Small intestine (tissue), 7 donors: ENCODE measurements at regions not wholly inside any gene's neighbourhood (a gene's known extent, or its start where the extent isn't known, plus 50 kb on each side); places are given as distances from the start of the nearest gene placed in this dataset.

Experiments used
- DNase-seq, 2 donors: peaks; one replicate each; pipeline versions ENCODE4 v3.0.0 to v3.0.0-alpha.2; 2013
- FAIRE-seq: peaks from 2 replicates; lab custom pipeline; 2012; peaks lifted over from hg19 to GRCh38; lab: Jason Lieb, UNC
- H3K27ac ChIP-seq, 3 donors: one replicate each; pipeline ENCODE4 v1.5.1; 2013; ENCODE audit warnings: low read length in 2 of 3, mild to moderate bottlenecking in 2 of 3, control low read depth in 1 of 3, inconsistent platforms in 1 of 3, low read depth in 1 of 3, moderate library complexity in 1 of 3
- H3K27me3 ChIP-seq, 3 donors: one replicate each; pipeline ENCODE4 v1.6.1; 2013; ENCODE audit warnings: low read length in 3 of 3, inconsistent platforms in 1 of 3; ENCODE audit not compliant: control insufficient read depth in 3 of 3, insufficient read depth in 3 of 3
- H3K36me3 ChIP-seq, 3 donors: one replicate each; pipeline ENCODE4 v1.6.1; 2013; ENCODE audit warnings: low read length in 3 of 3, inconsistent platforms in 1 of 3, low read depth in 1 of 3, mild to moderate bottlenecking in 1 of 3, moderate library complexity in 1 of 3; ENCODE audit not compliant: control insufficient read depth in 3 of 3, insufficient read depth in 2 of 3
- H3K4me1 ChIP-seq, 3 donors: one replicate each; pipeline ENCODE4 v1.6.1; 2013; ENCODE audit warnings: low read length in 2 of 3, inconsistent platforms in 1 of 3, low read depth in 1 of 3, mild to moderate bottlenecking in 1 of 3, moderate library complexity in 1 of 3; ENCODE audit not compliant: control insufficient read depth in 3 of 3, insufficient read depth in 2 of 3
- H3K4me3 ChIP-seq, 3 donors: one replicate each; pipeline ENCODE4 v1.5.1; 2013; ENCODE audit warnings: low read length in 3 of 3, control low read depth in 1 of 3, inconsistent platforms in 1 of 3, low read depth in 1 of 3, mild to moderate bottlenecking in 1 of 3, moderate library complexity in 1 of 3
- H3K9me3 ChIP-seq, 2 donors: one replicate each; pipeline ENCODE4 v1.6.1; 2013; ENCODE audit warnings: low read depth in 1 of 2, low read length in 1 of 2; ENCODE audit not compliant: control insufficient read depth in 2 of 2, insufficient read depth in 1 of 2
- WGBS, 3 donors: extraction: QIAGEN DNeasy Blood & Tissue Kit; methylation state at CpG; one replicate each; pipeline ENCODE4 v1.1.7; 2013; 5-methylcytosine and 5-hydroxymethylcytosine counted together
- donor health status: healthy with polysubstance abuse.
- donor health status: control.
- donor health status: control.
- donor health status: Bipolar disorder and iron deficiency.
- donor health status: healthy.

DNA sequence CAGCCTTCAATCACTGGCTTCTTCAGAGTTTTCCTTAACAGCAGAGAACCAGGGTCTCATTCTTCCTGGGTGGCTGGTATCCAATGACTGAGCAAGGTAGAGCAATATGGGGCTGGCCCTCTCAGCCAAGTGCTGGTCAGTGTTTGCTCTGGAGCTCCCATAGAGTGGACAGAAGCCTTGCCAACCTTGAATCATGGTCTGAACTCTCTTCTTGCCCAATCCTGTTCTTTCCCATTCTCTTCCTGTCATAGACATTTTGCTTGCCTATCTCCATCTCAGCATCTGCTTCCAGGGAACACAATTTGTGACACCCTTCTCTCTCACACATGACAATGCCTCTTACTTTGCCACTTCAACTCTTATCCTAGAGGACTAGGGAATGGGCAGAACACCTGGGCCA, 245.6 kb upstream of the PEX5L start:
- H3K9me3 ChIP-seq: no peaks in the 10 kb centered on the region

DNA sequence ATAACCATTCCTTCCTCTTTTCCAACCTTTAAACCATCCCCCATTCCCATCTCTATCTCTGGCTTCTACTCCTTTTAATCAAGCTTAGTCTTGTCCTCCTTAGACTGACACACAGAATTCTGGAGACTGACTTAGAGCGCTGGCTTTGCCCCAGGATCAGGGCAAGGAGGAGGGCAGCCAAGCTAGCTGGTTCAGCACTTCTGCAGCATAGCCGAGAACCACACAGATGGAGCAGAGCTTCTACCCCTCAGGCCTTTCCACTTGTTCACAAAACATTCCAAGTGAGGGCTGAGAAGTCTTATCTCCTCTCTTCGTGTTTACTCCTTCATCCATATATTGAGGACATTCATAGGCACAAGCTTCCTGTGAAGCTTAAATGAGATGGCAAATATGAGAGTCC, 246.5 kb upstream of the PEX5L start:
- DNase-seq (no peak), FAIRE-seq (no peak)
- Histone ChIP-seq H3K4me3 (no peak overlapping the region), H3K27ac (no peak overlapping the region), H3K4me1 (no peaks in the 10 kb centered on the region), H3K36me3 (no peaks in the 10 kb centered on the region), H3K9me3 (no peaks in the 10 kb centered on the region), H3K27me3 (no peaks in the 10 kb centered on the region)
- 73 to 85% (median 81%) methylated on average over 3 of the region's 3 CpGs for WGBS, 3 donors

More for the DNA sequence above, 245.6 kb upstream of the PEX5L start:
- H3K36me3 ChIP-seq: no peaks in the 10 kb centered on the region
- H3K4me3 ChIP-seq: no peak overlapping the region
- H3K27ac ChIP-seq: no peak overlapping the region
- H3K27me3 ChIP-seq: no peaks in the 10 kb centered on the region
- DNase-seq (no peak), FAIRE-seq (no peak)
- no peaks in the 10 kb centered on the region for H3K4me1 ChIP-seq

DNA sequence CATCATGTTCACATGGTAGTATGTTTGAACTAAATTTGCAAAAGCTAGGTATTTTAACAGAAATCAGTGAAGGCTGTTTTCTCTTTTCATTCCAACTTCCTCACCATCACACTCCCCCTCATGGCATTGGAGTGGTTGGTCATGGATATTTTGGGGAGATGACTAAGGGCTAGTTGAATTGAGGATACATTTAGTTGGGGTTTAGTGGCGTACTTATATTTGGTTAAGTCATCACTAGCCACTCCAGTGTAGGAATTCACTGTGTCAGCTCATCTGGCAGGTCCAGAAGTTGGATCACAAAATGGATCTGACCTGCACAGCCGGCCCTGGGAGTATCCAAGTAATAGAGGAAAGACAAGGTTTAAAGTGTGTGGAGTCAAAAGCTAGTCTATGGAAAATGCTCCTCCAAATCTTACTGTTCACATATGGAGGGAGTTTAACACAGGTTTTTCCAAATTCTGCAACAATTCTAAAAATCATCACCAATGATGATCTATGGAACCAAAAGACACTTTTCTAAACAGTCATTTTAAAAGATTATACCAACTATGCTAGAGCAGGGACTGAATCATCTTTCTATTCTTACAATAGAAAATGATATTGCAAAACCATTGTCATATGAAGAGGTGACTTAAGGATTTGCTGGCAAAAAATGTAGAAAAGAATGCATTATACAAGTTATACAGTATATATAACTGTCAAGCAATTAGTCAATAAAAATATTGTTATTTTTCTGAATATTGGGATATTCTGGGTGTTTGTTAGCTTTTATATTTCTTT, 247.8 kb upstream of the PEX5L start:
- Histone ChIP-seq H3K4me1 (no peaks in the 10 kb centered on the region), H3K4me3 (no peak overlapping the region), H3K27me3 (no peaks in the 10 kb centered on the region), H3K36me3 (no peaks in the 10 kb centered on the region), H3K9me3 (no peaks in the 10 kb centered on the region), H3K27ac (no peak overlapping the region)
- DNase-seq (no peak), FAIRE-seq (no peak)
- WGBS, 3 donors: 81 to 84% (median 83%) methylated on average over 2 of the region's 2 CpGs

DNA sequence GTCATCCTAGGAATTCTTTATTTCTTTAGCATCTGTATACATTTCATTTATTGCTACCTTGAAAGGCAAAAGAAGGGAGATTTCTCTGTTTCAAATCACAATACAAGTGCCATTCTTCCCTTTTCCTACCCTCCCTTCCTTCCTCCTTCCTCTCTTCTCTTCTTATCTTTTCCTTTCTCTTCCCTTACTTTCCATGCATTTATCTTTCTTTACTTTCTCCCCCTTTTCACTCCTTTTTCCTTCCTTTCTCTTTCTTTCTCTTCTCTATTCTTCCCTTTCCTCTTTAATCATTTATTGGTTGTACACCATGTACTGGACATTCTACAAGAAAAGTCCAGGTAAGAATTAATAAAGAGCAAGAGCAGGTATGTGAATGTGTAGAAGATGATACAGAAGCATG, 251.0 kb upstream of the PEX5L start:
- Histone ChIP-seq H3K9me3 (no peaks in the 10 kb centered on the region), H3K4me3 (no peak overlapping the region), H3K27me3 (no peaks in the 10 kb centered on the region), H3K36me3 (no peaks in the 10 kb centered on the region), H3K27ac (no peak overlapping the region), H3K4me1 (no peaks in the 10 kb centered on the region)
- FAIRE-seq: no peak
- DNase-seq: no peak

DNA sequence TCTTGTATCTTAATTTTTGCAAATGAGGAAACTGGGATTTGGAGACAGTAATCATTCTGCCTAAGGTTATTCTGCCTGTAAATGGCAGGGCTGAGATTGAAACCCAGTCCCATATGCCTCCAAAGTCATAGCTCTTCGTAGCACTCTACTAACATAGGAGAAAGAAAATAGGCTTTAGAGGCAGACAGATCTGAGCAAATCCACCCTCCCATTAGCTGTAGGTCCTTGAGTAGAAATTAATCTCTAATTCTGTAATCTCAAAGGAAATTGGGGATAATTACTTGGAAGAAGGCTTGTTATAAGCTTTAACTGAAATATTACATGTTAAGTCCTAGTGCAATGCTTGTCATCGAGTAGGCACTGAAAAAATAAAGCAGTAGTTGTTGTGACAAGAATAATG, 252.1 kb upstream of the PEX5L start:
- Histone ChIP-seq H3K27ac (no peak overlapping the region), H3K9me3 (no peaks in the 10 kb centered on the region), H3K4me3 (no peak overlapping the region), H3K27me3 (no peaks in the 10 kb centered on the region), H3K36me3 (no peaks in the 10 kb centered on the region), H3K4me1 (no peaks in the 10 kb centered on the region)
- 61 to 78% (median 64%) methylated on average over 2 of the region's 2 CpGs for WGBS, 3 donors
- DNase-seq (no peak), FAIRE-seq (no peak)

DNA sequence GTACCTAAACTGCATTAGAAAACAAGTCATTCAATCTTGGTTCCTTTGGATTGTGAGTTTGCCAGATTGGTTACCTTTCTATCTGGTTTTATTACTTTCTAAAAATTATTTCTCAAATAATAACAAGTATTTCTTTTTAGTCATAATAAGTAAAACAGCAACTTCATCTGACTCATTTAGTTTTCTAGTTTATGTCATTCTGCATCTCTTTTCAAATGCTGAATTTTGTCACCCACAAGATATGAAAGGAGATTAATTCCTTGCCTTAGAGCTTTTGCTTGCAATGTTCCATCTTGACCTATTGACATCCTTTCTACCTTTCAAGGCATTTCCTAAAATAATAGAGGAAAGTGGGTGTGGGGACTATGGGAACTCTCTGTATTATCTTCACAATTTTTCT, 253.6 kb upstream of the PEX5L start:
- H3K27me3 ChIP-seq: no peaks in the 10 kb centered on the region
- H3K36me3 ChIP-seq: no peaks in the 10 kb centered on the region
- no peak overlapping the region for H3K27ac ChIP-seq
- FAIRE-seq (no peak), DNase-seq (no peak)
- H3K4me3 ChIP-seq: no peak overlapping the region
- H3K9me3 ChIP-seq: no peaks in the 10 kb centered on the region
- H3K4me1 ChIP-seq: no peaks in the 10 kb centered on the region

DNA sequence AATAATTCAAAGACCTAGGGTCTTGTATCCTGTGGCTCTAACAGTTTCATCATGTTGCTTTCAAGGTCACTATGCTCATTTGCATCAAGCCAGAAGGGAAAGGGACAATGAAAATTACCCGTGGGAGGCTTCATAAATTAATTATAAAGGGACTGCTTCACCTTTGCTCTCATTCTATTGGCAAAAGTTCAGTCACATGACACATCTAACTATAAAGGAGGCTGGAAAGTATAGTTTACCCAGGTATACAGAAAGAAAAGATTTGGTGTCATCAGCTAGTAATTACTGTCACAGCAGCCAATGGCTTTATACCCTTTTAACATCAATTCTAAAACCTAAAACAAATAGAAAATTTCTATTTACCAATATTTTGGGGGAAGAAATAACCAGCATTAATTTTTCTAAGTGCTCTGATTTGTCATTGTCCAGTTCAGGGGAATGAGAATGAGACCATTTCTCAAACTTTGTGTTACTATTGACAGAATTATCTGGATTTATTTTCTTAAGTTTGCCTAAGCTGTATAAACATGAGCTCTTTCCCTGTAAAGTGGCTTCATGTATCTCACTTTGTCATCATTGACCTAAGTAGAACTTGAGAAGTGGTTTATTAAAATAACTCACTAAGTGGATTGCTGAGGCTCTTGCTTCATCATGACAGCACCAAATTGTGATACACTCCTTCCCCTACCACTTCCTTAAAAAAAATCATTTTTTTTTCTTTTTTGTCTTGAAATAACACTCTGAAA, 257.7 kb upstream of the PEX5L start:
- Histone ChIP-seq H3K27me3 (no peaks in the 10 kb centered on the region), H3K36me3 (no peaks in the 10 kb centered on the region), H3K4me1 (no peaks in the 10 kb centered on the region), H3K27ac (no peak overlapping the region), H3K4me3 (no peak overlapping the region), H3K9me3 (no peaks in the 10 kb centered on the region)
- FAIRE-seq (no peak), DNase-seq (no peak)
- 13 to 47% (median 29%) methylated on average over 1 of the region's 1 CpG for WGBS, 3 donors

DNA sequence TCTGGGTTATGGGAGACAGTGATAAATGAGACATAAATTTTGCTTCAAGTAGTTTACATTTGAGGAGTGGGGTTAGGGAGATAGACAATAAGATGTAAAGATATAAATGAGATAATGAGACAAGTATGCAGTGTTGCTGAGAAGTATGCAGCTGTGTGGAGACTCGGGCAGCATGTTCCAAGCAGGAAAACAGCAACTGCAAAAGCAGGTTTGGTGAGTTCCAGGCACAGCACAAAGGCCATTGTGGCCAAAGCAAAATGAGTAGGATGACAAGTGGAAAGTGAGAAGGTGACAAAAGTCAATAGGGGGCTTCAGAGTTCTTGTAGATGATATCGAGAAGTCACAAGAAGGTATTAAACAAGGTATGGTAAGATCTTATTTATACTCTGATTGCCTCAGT, 259.1 kb upstream of the PEX5L start:
- FAIRE-seq: no peak
- whole genome bisulfite sequencing, 3 donors: 32 to 47% (median 44%) methylated on average over 2 of the region's 2 CpGs

More for the DNA sequence above, 259.1 kb upstream of the PEX5L start:
- H3K27ac ChIP-seq: no peak overlapping the region
- no peaks in the 10 kb centered on the region for H3K27me3 ChIP-seq
- H3K4me3 ChIP-seq: no peak overlapping the region
- no peaks in the 10 kb centered on the region for H3K36me3 ChIP-seq
- DNase-seq: no peak
- H3K9me3 ChIP-seq: no peaks in the 10 kb centered on the region
- no peaks in the 10 kb centered on the region for H3K4me1 ChIP-seq
